Superior temporal gyrus (tissue), 1 donor: ENCODE measurements at regions not wholly inside any gene's neighbourhood (a gene's known extent, or its start where the extent isn't known, plus 50 kb on each side); places are given as distances from the start of the nearest gene placed in this dataset.
"Not testable (repeated sequence)": the region's sequence is repeated elsewhere in the genome, so short reads cannot be mapped to it uniquely, and the experiment has no call there.

Experiments
- DNase-seq: peaks from one replicate; pipeline ENCODE4 v3.0.0-alpha.2; 2016; ENCODE audit errors: extremely low spot score

- DNase-seq, result no peak
These were observed 405.6 kb downstream of the RAB38 start for GRCh38 chr11:87769661-87770060.

- no peak for DNase-seq
These were observed 407.6 kb downstream of the RAB38 start for GRCh38 chr11:87767615-87768014.

GRCh38 chr11:87764075-87764474 lies 411.2 kb downstream of the RAB38 start:
- DNase-seq, result not testable (repeated sequence)

GRCh38 chr11:87754685-87755084 lies 420.6 kb downstream of the RAB38 start:
- no peak for DNase-seq

- DNase-seq, result no peak
These were observed 422.1 kb downstream of the RAB38 start for GRCh38 chr11:87753143-87753542.

- DNase-seq, result no peak
These were observed 432.2 kb downstream of the RAB38 start for GRCh38 chr11:87743007-87743406.

- DNase-seq, result no peak
These were observed 434.3 kb downstream of the RAB38 start for GRCh38 chr11:87740968-87741367.

- no peak for DNase-seq
These were observed 434.8 kb downstream of the RAB38 start for GRCh38 chr11:87740451-87740850.

- DNase-seq, result no peak
These were observed 435.5 kb downstream of the RAB38 start for GRCh38 chr11:87739766-87740165.

GRCh38 chr11:87739261-87739660 lies 436.0 kb downstream of the RAB38 start:
- DNase-seq, result no peak

GRCh38 chr11:87736928-87737327 lies 438.3 kb downstream of the RAB38 start:
- DNase-seq, result no peak

GRCh38 chr11:87726506-87726905 lies 448.7 kb downstream of the RAB38 start:
- no peak for DNase-seq

- no peak for DNase-seq
These were observed 450.9 kb downstream of the RAB38 start for GRCh38 chr11:87724358-87724757.

GRCh38 chr11:87722756-87723565 lies 452.3 kb downstream of the RAB38 start:
- no peak for DNase-seq

- peak; percentile 41 for DNase-seq
These were observed 455.7 kb downstream of the RAB38 start for GRCh38 chr11:87719326-87720073.

- DNase-seq, result no peak
These were observed 462.4 kb downstream of the RAB38 start for GRCh38 chr11:87712802-87713202.

GRCh38 chr11:87712391-87712790 lies 462.9 kb downstream of the RAB38 start:
- DNase-seq, result no peak

- not testable (repeated sequence) for DNase-seq
These were observed 471.7 kb downstream of the RAB38 start for GRCh38 chr11:87703589-87703988.

GRCh38 chr11:87675993-87676392 lies 499.2 kb downstream of the RAB38 start:
- no peak for DNase-seq

- no peak for DNase-seq
These were observed 508.5 kb downstream of the RAB38 start for GRCh38 chr11:87666730-87667129.

GRCh38 chr11:87662287-87662686 lies 513.0 kb downstream of the RAB38 start:
- DNase-seq, result peak; percentile 32

- peak; percentile 57 for DNase-seq
These were observed 514.1 kb downstream of the RAB38 start for GRCh38 chr11:87660926-87661660.
